Activated CD4-positive, alpha-beta T cell treated with anti-CD3 and anti-CD28 coated beads, Interleukin-2, Interleukin-6, amounts not matched to agents 100 ng/mL and 50 ng/mL, durations not matched to agents 16 hours and 8 hours (primary cell): ENCODE measurements at regions not wholly inside any gene's neighbourhood (a gene's known extent, or its start where the extent isn't known, plus 50 kb on each side); places are given as distances from the start of the nearest gene placed in this dataset.

Source experiments
- DNase-seq: peaks from one replicate; pipeline ENCODE4 v3.0.0-alpha.2; 2020

GRCh38 chr7:38086857-38087256 lies 91.2 kb upstream of the STARD3NL start:
- no peak for DNase-seq

DNA sequence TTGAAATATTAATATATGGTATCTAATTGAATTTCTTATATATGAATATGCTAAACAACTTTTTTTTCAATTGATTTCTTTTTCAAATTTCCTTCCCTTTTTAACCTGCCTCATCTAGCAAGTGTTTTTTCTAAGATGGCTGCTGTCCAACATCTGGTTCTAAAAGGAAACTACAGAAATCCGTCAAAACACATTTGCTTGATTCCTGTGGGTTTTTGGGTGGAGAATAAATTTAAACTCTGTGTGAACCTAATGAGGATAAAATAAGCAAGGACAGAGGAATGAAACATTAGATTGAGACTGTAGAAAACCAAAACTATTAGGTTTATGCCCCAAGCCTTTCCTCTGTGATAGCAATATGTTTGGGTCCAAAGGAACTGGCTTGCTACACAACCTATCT lies 75.5 kb upstream of the STARD3NL start:
- DNase-seq = no peak

DNA sequence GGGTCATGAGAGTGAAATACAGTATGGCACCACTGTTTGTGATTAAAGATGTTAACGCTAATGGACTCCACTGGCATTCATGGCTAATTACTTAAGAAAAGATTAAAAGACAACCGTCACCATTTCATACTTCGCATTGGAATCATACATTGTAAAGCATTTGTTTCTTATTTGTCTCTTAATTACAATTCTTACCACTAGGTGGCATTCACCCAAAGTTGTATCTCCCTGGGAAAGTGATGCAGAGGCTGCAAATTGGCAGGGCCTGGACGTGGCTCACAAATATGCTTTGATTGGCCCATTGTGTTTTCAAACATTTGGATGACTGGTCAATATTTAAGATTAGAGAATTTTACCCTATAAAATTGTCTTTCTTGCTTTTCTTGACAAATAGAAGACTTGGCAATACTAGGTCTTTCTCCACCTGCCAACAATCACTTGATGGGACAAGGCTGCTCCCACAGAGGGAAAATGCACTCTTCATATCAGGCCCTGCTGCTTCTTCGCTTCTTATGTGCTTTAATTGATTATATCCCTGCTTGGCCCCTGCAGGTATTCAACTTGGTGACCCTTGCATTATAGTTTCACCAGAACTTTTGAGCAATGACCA lies 72.1 kb upstream of the STARD3NL start:
- peak; percentile 55 for DNase-seq

GRCh38 chr7:38107486-38107893 lies 70.6 kb upstream of the STARD3NL start:
- peak; percentile 75 for DNase-seq

DNA sequence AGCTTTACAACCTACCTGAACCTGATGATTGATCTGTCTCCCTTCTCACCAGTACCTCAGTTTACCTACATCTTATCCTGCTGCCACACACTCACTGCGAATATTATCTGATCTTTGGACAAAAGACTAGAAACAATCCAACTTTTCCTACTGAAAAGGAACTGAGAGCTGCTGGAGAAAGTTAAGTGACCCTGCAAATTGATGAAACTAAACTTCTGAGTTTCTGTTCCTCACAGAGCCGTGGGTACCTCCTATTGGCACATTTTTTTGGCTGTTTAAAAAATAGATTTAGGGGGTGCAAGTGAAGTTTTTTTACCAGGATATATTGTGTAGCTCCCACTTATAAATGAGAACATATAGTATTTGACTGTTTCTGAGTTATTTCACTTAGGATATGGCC lies 66.0 kb upstream of the STARD3NL start:
- DNase-seq = no peak

- no peak for DNase-seq
These were observed 58.0 kb upstream of the STARD3NL start for GRCh38 chr7:38120076-38120475.

DNA sequence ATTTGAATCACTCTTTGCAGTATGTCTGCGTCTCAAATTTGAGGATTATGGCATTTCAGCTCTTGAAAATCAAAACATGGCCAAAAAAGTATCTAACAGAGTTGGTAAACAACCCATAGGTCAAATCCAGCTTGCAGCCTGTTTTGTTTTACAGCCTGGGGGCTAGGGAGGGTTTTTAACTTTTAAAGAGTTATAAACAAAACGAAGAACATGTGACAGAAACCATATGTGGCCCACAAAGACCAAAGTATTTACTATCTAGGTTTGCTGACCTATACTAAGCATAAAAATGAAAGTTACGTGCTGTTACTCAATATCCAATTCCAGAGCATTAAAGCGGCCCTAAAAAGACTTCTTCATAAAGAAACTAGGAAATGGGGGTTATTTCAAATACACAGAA lies 55.5 kb upstream of the STARD3NL start:
- no peak for DNase-seq

GRCh38 chr7:38123494-38123893 lies 54.6 kb upstream of the STARD3NL start:
- no peak for DNase-seq

GRCh38 chr7:38127216-38128207 lies 50.5 kb upstream of the STARD3NL start:
- DNase-seq = no peak
